NB4 (cell line): ENCODE measurements at regions not wholly inside any gene's neighbourhood (a gene's known extent, or its start where the extent isn't known, plus 50 kb on each side); places are given as distances from the start of the nearest gene placed in this dataset.

Source experiments
- DNase-seq: peaks from one replicate; pipeline ENCODE4 v3.0.0; 2010; ENCODE audit warnings: low read depth
- H3K4me3 ChIP-seq: one replicate; pipeline ENCODE4 v1.5.1; 2011; ENCODE audit warnings: mild to moderate bottlenecking, low read depth, low read length, moderate library complexity
- CTCF ChIP-seq: IDR thresholded peaks from one replicate; pipeline ENCODE4 v1.5.1; 2012; ENCODE audit warnings: low read depth, low read length
- MAX ChIP-seq: IDR thresholded peaks from 2 replicates; pipeline ENCODE4 v1.6.1; 2011; ENCODE audit warnings: low read depth, low read length
- MYC ChIP-seq: IDR thresholded peaks from 2 replicates; pipeline ENCODE4 v1.6.1; 2011; ENCODE audit warnings: low read depth, low read length
- POLR2A ChIP-seq: IDR thresholded peaks from 2 replicates; pipeline ENCODE4 v1.6.1; 2011; ENCODE audit warnings: mild to moderate bottlenecking; ENCODE audit not compliant: insufficient read length; ENCODE audit errors: extremely low read depth

- DNase-seq: no peak
Observed at GRCh38 chr14:29274890-29275596, 508.5 kb downstream of the FOXG1 start.

GRCh38 chr14:29278301-29279263 lies 512.0 kb downstream of the FOXG1 start:
- no peak for TF ChIP-seq POLR2A
- no peak overlapping the region for H3K4me3 ChIP-seq
- DNase-seq: no peak

More at GRCh38 chr14:29274890-29275596, 508.5 kb downstream of the FOXG1 start:
- no peak for TF ChIP-seq CTCF
- no peak for TF ChIP-seq MAX
- TF ChIP-seq MYC: no peak
- no peak for TF ChIP-seq POLR2A
- no peak overlapping the region for H3K4me3 ChIP-seq

- H3K4me3 ChIP-seq: no peak overlapping the region
- TF ChIP-seq CTCF: no peak
- no peak for TF ChIP-seq MYC
- no peak for TF ChIP-seq MAX
- TF ChIP-seq POLR2A: no peak
- DNase-seq: no peak
Observed at GRCh38 chr14:29282169-29282568, 515.6 kb downstream of the FOXG1 start.

- TF ChIP-seq MAX (no peak), POLR2A (no peak)
- DNase-seq: no peak
- H3K4me3 ChIP-seq: no peak overlapping the region
Observed at GRCh38 chr14:29290441-29290840, 523.9 kb downstream of the FOXG1 start.

GRCh38 chr14:29299372-29299771 lies 532.8 kb downstream of the FOXG1 start:
- DNase-seq: no peak
- no peak overlapping the region for H3K4me3 ChIP-seq
- TF ChIP-seq CTCF (no peak), MYC (no peak), MAX (no peak), POLR2A (no peak)

- TF ChIP-seq CTCF: no peak
- no peak for TF ChIP-seq POLR2A
- TF ChIP-seq MYC: no peak
- no peak for TF ChIP-seq MAX
- no peak overlapping the region for H3K4me3 ChIP-seq
- no peak for DNase-seq
Observed at GRCh38 chr14:29301571-29301970, 535.0 kb downstream of the FOXG1 start.
